ENCODE measurements at regions not wholly inside any gene's neighbourhood (a gene's known extent, or its start where the extent isn't known, plus 50 kb on each side); places are given as distances from the start of the nearest gene placed in this dataset.

GRCh38 chr16:27613238-27613791 lies 63.4 kb downstream of the KATNIP start:
- Histone ChIP-seq H3K27me3 (ENCODE audit: insufficient read depth, poor library complexity, severe bottlenecking) (no peaks in the 10 kb centered on the region), H3K27ac (replicated peaks) (no peak overlapping the region), H3K4me3 (replicated peaks; ENCODE audit: insufficient read depth, low read length) (no peak overlapping the region)
- no peak for TF ChIP-seq SPI1 (IDR thresholded peaks at IDR 0.05; ENCODE audit: borderline replicate concordance, low read depth)
- TF ChIP-seq GABPA (IDR thresholded peaks at IDR 0.05; ENCODE audit: low read depth) = no peak
- TF ChIP-seq POLR2AphosphoS5 (IDR thresholded peaks at IDR 0.05; ENCODE audit: low read depth) = no peak
- no peak for TF ChIP-seq REST (IDR thresholded peaks at IDR 0.05; ENCODE audit: insufficient replicate concordance, low read depth)
- TF ChIP-seq CTCF (IDR thresholded peaks at IDR 0.05; ENCODE audit: insufficient read depth, low read length) = no peak
- no peak for DNase-seq (ENCODE audit: low read depth in 1 of 2, low spot score in 1 of 2)

DNA sequence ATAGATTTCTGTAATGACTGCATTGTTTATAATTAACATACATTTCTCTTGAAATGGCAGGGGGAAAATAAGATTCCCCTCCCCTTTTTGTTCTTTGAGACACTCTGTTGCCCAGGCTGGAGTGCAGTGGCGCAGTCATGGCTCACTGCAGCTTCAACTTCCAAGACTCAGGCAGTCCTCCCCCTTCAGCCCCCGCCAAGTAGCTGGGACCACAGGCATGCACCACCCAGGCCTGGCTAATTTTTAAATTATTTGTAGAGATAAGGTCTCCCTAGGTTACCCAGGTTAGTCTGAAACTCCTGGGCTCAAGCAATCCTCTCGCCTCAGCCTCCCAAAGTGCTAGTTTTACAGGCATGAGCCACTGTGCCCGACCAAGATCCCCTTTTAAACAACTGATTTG lies 67.7 kb downstream of the KATNIP start:
- no peak for DNase-seq (ENCODE audit: low read depth in 1 of 2, low spot score in 1 of 2)
- no peak overlapping the region for H3K4me3 ChIP-seq (replicated peaks; ENCODE audit: insufficient read depth, low read length)
- TF ChIP-seq CTCF (IDR thresholded peaks at IDR 0.05; ENCODE audit: insufficient read depth, low read length) (no peak), POLR2AphosphoS5 (IDR thresholded peaks at IDR 0.05; ENCODE audit: low read depth) (no peak), REST (IDR thresholded peaks at IDR 0.05; ENCODE audit: insufficient replicate concordance, low read depth) (no peak), SPI1 (IDR thresholded peaks at IDR 0.05; ENCODE audit: borderline replicate concordance, low read depth) (no peak), GABPA (IDR thresholded peaks at IDR 0.05; ENCODE audit: low read depth) (no peak)
- H3K27me3 ChIP-seq (ENCODE audit: insufficient read depth, poor library complexity, severe bottlenecking) = no peaks in the 10 kb centered on the region
- no peak overlapping the region for H3K27ac ChIP-seq (replicated peaks)

- Histone ChIP-seq H3K27ac (replicated peaks) (no peak overlapping the region), H3K4me3 (replicated peaks; ENCODE audit: insufficient read depth, low read length) (no peak overlapping the region), H3K27me3 (ENCODE audit: insufficient read depth, poor library complexity, severe bottlenecking) (no peaks in the 10 kb centered on the region)
- DNase-seq (ENCODE audit: low read depth in 1 of 2, low spot score in 1 of 2) = no peak
- TF ChIP-seq CTCF (IDR thresholded peaks at IDR 0.05; ENCODE audit: insufficient read depth, low read length) (no peak), REST (IDR thresholded peaks at IDR 0.05; ENCODE audit: insufficient replicate concordance, low read depth) (no peak), POLR2AphosphoS5 (IDR thresholded peaks at IDR 0.05; ENCODE audit: low read depth) (no peak), GABPA (IDR thresholded peaks at IDR 0.05; ENCODE audit: low read depth) (no peak)
Measured at GRCh38 chr16:27618165-27618564, 68.2 kb downstream of the KATNIP start.

Measured in HL-60 (cell line).